DMS114 treated with DMSO at 0.1 percent for 48 hours (cell line): ENCODE measurements at regions not wholly inside any gene's neighbourhood (a gene's known extent, or its start where the extent isn't known, plus 50 kb on each side); places are given as distances from the start of the nearest gene placed in this dataset.

Experiments used
- DNase-seq: peaks from one replicate; lab custom pipeline; 2025; ENCODE audit not compliant: unreplicated experiment; lab: John Stamatoyannopoulos, UW

- no peak for DNase-seq
Observed at GRCh38 chr14:99041141-99041819, 230.7 kb downstream of the BCL11B start.

DNA sequence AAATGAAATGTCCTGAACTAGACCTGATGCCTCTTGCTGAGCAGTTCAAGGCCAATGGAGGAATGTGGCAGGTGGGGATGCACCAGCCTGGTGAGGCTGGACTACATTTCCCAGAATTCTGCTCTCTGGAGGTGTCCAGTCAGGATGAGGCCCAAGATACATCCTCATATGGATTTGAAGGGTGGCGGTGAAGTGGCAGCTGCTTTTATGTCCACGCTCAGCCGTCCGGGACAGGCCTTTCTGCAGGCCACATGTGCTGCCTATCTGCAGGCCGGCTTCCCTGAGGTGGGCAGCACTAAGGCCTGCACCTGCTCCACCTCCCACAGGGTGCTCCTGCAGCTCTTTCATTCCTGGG lies 230.2 kb downstream of the BCL11B start:
- DNase-seq, result no peak

DNA sequence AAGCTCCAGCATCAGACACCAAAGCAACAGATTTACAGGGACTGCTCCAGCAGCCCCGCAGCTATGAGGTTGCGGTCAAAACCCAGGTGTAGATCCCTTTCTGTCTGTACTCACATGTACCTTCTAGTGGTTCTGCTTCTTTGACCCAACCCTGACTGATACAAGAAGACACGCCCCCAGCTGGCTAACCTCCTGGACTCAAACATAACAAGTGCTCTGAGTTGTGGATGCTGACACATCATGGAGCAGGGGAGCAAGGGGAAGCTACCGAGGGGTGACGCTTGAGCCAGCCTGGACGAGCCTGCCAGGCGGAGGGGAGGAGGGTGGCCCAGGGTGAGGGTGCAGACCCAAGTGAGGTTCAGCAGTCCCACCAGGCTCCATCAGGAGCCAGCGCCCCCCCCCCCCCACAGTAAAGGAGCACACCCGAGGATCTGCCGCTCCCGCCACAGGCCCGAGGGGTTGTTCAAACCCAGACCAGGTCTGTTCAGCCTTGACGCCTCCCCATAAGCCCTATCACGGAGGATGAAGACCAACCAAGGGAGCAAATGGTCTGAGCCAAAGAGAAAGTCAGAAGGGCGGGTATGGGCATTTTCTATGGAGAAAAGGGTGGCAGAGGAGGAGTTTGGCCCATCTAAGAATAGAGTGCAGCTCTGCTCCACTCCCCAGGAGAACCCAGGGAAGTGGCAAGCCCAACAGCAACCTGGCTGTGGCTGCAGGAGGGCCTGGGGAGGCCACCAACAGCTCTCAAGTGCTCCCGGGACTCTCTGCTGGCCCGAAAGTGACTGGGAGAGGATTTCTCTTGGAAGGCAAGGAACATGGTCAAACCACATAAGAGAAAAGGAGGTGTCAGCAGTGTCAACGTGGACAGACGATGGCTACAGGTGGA lies 229.4 kb downstream of the BCL11B start:
- DNase-seq, result no peak

DNA sequence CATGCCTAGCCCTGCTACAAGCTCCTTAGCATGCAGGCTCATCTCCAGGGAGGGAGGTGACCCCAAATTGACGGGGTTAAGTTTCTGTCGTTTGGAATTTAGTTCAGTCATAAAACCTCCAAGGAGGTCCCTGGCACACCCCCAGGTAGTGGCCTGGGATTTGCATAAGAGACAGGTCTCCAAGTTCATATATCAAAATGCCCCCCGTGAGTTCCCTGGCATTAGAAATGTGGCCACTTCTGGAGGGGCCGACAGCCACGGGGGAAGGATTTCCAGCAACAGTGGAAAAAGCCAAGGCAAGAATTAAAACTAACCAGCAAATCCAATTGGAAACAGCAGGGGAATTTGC lies 228.8 kb downstream of the BCL11B start:
- no peak for DNase-seq

- DNase-seq, result no peak
Observed at GRCh38 chr14:99043756-99044155, 228.2 kb downstream of the BCL11B start.

DNA sequence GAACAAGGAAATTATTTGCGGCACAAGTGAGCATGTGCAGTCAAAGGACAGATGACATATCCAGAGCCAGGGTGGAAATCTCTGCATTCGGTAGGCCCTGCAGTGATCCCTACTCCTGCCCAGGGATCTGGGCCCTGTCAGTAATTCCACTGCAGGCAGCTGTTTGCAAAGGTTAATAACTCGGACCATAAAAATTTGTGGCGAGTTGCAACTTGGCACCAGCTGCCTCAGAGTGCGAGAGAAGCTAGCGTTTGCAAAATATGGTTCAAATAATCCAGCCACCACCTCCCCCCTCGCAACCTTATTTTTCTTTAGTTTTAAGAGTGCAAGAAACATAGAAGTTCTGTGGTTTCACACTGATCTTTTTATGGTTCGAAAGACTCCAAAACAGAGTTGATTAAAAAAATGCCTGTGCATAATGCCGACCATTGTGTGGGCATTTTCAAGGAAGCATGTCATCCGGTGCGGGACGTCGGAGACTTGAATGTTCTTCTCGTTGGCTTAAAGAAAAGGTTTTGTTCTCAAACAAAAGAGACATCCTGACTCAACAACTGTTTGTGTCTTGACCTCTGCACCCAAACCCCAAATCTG lies 224.5 kb downstream of the BCL11B start:
- DNase-seq, result no peak

DNA sequence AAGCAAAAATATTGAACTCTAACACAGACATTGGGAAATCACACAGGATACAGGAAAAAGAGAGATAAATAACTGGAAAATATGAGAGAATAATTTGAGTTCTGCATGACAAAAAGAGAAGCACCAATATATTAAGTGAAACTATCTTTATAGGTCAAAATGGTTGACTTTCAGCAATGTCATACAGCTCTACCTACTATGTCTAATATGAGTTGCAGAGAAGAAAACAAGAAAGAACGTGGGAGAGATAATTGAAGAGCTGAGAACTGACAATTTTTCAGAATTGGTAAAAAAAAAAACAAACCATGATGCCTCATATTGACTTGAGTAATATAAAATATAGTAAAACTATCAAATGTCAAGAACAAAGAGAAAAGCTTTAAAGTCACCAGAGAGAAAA lies 221.7 kb downstream of the BCL11B start:
- no peak for DNase-seq

DNA sequence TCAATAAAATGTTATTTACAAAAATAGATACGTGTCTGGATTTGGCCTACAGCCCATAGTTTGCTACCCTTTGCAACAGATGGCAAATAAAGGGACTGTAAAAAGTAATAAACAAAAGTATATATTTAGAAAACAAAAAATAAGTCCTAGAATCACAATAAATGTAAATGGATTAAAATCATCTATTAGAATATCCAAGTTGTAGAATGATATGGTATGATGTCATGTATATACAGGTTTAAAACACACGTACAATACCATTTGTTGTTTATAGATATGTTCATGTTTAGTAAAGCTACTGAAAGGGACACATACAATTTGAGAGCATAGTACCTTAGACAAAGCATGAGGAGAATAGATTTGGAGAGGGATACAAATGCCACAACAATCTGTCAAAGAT lies 219.5 kb downstream of the BCL11B start:
- no peak for DNase-seq

GRCh38 chr14:99055019-99055418 lies 217.0 kb downstream of the BCL11B start:
- DNase-seq, result no peak

DNA sequence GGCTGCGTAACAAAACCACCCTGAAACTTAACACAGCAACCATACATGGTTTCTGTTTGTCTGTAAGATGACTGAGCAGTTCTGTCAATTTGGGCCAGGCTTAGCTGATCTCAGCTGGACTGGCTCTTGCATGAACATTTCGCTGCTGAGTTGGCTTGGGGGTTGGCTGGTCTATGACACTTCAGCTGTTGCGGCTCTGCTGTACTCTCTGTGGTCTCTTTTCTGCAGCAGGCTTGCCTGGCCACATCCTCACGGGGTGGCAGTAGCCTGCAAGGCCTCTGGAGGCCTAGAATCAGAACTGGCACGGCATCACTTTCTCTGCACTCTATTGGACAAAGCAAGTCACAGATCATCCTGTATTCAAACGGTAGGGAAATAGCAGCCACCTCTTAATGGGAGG lies 216.2 kb downstream of the BCL11B start:
- DNase-seq, result no peak

DNA sequence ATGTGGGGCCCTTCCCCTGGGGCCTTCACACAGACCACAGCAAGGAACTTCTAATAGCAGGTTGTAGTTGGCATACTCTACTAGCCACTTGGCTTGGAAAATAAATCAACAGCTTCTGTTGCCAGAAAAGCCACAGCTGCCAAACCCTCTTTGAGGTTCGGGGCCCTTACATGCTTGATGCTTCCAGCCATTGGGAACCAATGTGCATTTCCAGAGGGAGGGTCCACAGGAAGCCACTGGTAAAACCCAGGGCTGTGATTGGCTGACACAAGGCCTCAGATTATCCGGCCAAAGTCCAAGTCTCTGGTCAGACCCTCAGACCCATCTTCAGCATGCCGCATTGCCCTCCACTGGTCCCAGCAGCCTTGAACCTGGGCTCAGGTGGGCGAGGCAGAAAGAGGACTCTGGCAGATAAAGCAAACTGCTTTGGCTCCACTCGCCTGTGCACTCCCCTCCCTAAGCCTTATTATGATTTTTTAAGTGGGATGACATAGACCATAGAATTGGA lies 214.4 kb downstream of the BCL11B start:
- no peak for DNase-seq

- DNase-seq, result no peak
Observed at GRCh38 chr14:99058542-99058941, 213.5 kb downstream of the BCL11B start.

GRCh38 chr14:99062216-99062615 lies 209.8 kb downstream of the BCL11B start:
- DNase-seq, result no peak

DNA sequence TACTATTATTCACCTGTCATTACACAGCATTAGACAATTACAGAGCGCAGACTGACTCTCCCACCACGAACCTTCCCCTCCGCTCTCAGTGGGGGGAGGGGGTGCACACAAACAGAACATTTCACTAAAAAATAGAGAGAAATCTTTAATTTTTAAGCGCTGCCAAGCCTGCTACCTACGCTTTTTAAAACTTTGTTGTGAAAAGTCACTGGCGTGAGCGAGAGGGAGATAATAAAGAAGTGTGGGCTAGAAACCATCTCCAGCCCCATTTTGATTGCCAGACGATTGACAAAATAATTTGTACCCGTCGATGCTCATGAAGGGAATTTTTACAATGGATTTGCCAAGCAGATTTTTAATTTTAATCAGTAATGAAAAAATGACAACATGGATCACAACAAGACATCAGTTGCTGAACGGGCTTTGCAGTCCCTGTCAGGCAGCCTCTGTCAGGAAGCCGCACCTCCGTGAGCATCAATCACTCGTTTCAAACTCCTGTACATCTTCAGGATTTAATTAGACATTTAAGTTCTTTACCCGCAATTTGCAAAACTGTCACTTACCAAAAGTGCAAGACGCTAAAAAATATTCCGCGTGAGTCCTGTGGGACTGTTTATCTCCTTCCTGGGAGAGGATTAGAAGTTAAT lies 209.1 kb downstream of the BCL11B start:
- no peak for DNase-seq

GRCh38 chr14:99063620-99064225 lies 208.3 kb downstream of the BCL11B start:
- no peak for DNase-seq

GRCh38 chr14:99064262-99064954 lies 207.6 kb downstream of the BCL11B start:
- no peak for DNase-seq

DNA sequence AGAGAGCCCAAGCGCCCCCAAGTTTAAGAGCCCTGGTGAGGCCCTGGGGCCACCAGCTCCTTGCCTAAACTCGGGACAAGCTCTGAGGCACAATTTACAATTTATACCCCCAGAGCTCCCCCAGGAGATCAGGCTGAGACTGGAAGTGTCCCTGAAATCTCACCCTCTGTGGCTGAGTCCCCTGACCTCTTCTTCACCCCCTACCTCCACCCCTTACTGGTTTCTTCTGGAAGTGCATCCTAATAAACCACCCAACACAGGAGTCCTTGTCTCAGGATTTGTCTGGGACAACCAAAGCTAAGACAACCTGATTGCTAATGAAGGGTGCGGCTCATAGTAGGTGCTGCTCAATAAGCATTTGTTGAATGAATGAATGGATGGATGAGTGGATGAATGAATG lies 206.4 kb downstream of the BCL11B start:
- no peak for DNase-seq

GRCh38 chr14:99066378-99066777 lies 205.6 kb downstream of the BCL11B start:
- no peak for DNase-seq

- DNase-seq, result no peak
Observed at GRCh38 chr14:99067141-99067920, 204.7 kb downstream of the BCL11B start.

DNA sequence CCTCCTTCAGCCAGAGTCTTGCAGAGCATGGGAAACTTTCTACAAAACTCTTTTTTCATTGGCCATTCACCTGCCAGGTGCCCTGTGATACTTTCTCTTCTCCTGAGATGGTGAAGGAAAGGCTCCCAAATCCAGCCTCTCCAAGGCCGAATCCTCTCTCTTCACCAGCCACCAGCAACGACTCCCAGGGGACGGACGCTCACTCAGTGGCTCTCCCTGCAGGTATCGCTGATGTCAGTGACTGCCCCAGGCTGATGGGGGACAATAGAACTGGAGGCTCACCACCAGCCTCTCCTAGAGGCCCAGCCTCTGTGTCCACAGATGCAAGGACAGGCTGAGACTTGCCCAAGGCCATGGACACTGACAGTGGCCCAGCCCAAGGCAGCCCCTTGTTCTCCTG lies 204.1 kb downstream of the BCL11B start:
- no peak for DNase-seq
